ENCODE measurements at regions not wholly inside any gene's neighbourhood (a gene's known extent, or its start where the extent isn't known, plus 50 kb on each side); places are given as distances from the start of the nearest gene placed in this dataset.

GRCh38 chr6:104240865-104241264 lies 618.9 kb downstream of the HACE1 start:
- DNase-seq (ENCODE audit: low read depth, low spot score): no peak
- in situ Hi-C loops (cut with HindIII; ENCODE audit: low pct_unique_long_range_greater_than_20kb, low sequenced_read_pairs): no loop called here

GRCh38 chr6:104239971-104240370 lies 619.7 kb downstream of the HACE1 start:
- in situ Hi-C loops (cut with HindIII; ENCODE audit: low pct_unique_long_range_greater_than_20kb, low sequenced_read_pairs): no loop called here
- DNase-seq (ENCODE audit: low read depth, low spot score): no peak

GRCh38 chr6:104229057-104229456 lies 630.7 kb downstream of the HACE1 start:
- no peak for DNase-seq (ENCODE audit: low read depth, low spot score)
- in situ Hi-C loops (cut with HindIII; ENCODE audit: low pct_unique_long_range_greater_than_20kb, low sequenced_read_pairs): no loop called here

GRCh38 chr6:104227508-104227907 lies 632.2 kb downstream of the HACE1 start:
- in situ Hi-C loops (cut with HindIII; ENCODE audit: low pct_unique_long_range_greater_than_20kb, low sequenced_read_pairs): no loop called here

GRCh38 chr6:104226790-104227446 lies 632.8 kb downstream of the HACE1 start:
- DNase-seq (ENCODE audit: low read depth, low spot score): no peak
- in situ Hi-C loops (cut with HindIII; ENCODE audit: low pct_unique_long_range_greater_than_20kb, low sequenced_read_pairs): no loop called here

More at GRCh38 chr6:104227508-104227907, 632.2 kb downstream of the HACE1 start:
- no peak for DNase-seq (ENCODE audit: low read depth, low spot score)

- no peak for DNase-seq (ENCODE audit: low read depth, low spot score)
- in situ Hi-C loops (cut with HindIII; ENCODE audit: low pct_unique_long_range_greater_than_20kb, low sequenced_read_pairs): no loop called here
These were observed 641.6 kb downstream of the HACE1 start for GRCh38 chr6:104218116-104218515.

GRCh38 chr6:104214901-104215300 lies 644.8 kb downstream of the HACE1 start:
- DNase-seq (ENCODE audit: low read depth, low spot score): no peak
- in situ Hi-C loops (cut with HindIII; ENCODE audit: low pct_unique_long_range_greater_than_20kb, low sequenced_read_pairs): no loop called here

- in situ Hi-C loops (cut with HindIII; ENCODE audit: low pct_unique_long_range_greater_than_20kb, low sequenced_read_pairs): no loop called here
- DNase-seq (ENCODE audit: low read depth, low spot score): no peak
These were observed 646.6 kb downstream of the HACE1 start for GRCh38 chr6:104212977-104213668.

GRCh38 chr6:104207635-104208034 lies 652.1 kb downstream of the HACE1 start:
- in situ Hi-C loops (cut with HindIII; ENCODE audit: low pct_unique_long_range_greater_than_20kb, low sequenced_read_pairs): no loop called here
- DNase-seq (ENCODE audit: low read depth, low spot score): no peak

GRCh38 chr6:104201557-104201956 lies 658.2 kb downstream of the HACE1 start:
- in situ Hi-C loops (cut with HindIII; ENCODE audit: low pct_unique_long_range_greater_than_20kb, low sequenced_read_pairs): no loop called here
- DNase-seq (ENCODE audit: low read depth, low spot score): peak; percentile 35

- DNase-seq (ENCODE audit: low read depth, low spot score): no peak
- in situ Hi-C loops (cut with HindIII; ENCODE audit: low pct_unique_long_range_greater_than_20kb, low sequenced_read_pairs): no loop called here
These were observed 672.1 kb downstream of the HACE1 start for GRCh38 chr6:104187616-104188015.

GRCh38 chr6:104186831-104187230 lies 672.9 kb downstream of the HACE1 start:
- no peak for DNase-seq (ENCODE audit: low read depth, low spot score)

GRCh38 chr6:104183816-104184435 lies 675.8 kb downstream of the HACE1 start:
- in situ Hi-C loops (cut with HindIII; ENCODE audit: low pct_unique_long_range_greater_than_20kb, low sequenced_read_pairs): no loop called here
- no peak for DNase-seq (ENCODE audit: low read depth, low spot score)

More at GRCh38 chr6:104186831-104187230, 672.9 kb downstream of the HACE1 start:
- in situ Hi-C loops (cut with HindIII; ENCODE audit: low pct_unique_long_range_greater_than_20kb, low sequenced_read_pairs): no loop called here

- in situ Hi-C loops (cut with HindIII; ENCODE audit: low pct_unique_long_range_greater_than_20kb, low sequenced_read_pairs): no loop called here
- no peak for DNase-seq (ENCODE audit: low read depth, low spot score)
These were observed 676.9 kb downstream of the HACE1 start for GRCh38 chr6:104182811-104183210.

GRCh38 chr6:104173668-104174067 lies 686.1 kb downstream of the HACE1 start:
- in situ Hi-C loops (cut with HindIII; ENCODE audit: low pct_unique_long_range_greater_than_20kb, low sequenced_read_pairs): no loop called here
- DNase-seq (ENCODE audit: low read depth, low spot score): no peak

- no peak for DNase-seq (ENCODE audit: low read depth, low spot score)
- in situ Hi-C loops (cut with HindIII; ENCODE audit: low pct_unique_long_range_greater_than_20kb, low sequenced_read_pairs): no loop called here
These were observed 689.3 kb downstream of the HACE1 start for GRCh38 chr6:104170401-104170800.

GRCh38 chr6:104166055-104166668 lies 693.6 kb downstream of the HACE1 start:
- no peak for DNase-seq (ENCODE audit: low read depth, low spot score)
- in situ Hi-C loops (cut with HindIII; ENCODE audit: low pct_unique_long_range_greater_than_20kb, low sequenced_read_pairs): no loop called here

GRCh38 chr6:104162036-104162669 lies 697.6 kb downstream of the HACE1 start:
- in situ Hi-C loops (cut with HindIII; ENCODE audit: low pct_unique_long_range_greater_than_20kb, low sequenced_read_pairs): no loop called here
- no peak for DNase-seq (ENCODE audit: low read depth, low spot score)

Measured in SK-MEL-5 (cell line).